GM12878 (cell line): ENCODE measurements at regions not wholly inside any gene's neighbourhood (a gene's known extent, or its start where the extent isn't known, plus 50 kb on each side); places are given as distances from the start of the nearest gene placed in this dataset.

Experiments
- ATAC-seq: fragments of 200-7000 bp; cut with Tn5 transposase; 3 replicates; pipeline ENCODE4 v1.9.1; 2020; ENCODE audit warnings: mild to moderate bottlenecking, moderate library complexity
- BruUV-seq: library from RNA; stranded (reverse); fragments of 400-500 nt; replicated peaks from 2 replicates; lab custom pipeline; 2021; lab: Mats Ljungman, UMichigan
- CTCF ChIA-PET: fragments of 300-600 bp; sonication (Branson Sonifier 250); formaldehyde crosslinking; extraction: SDS; loops from one replicate; lab custom pipeline; 2021; ENCODE audit warnings: inconsistent platforms; lab: Yijun Ruan, JAX
- POLR2A ChIA-PET: fragments of 350-600 bp; formaldehyde crosslinking; extraction: SDS; loops from one replicate; lab custom pipeline; 2021; ENCODE audit warnings: inconsistent platforms; lab: Charles Lee
- RAD21 ChIA-PET: fragments of 300-600 bp; sonication (Branson Sonifier 250); formaldehyde crosslinking; loops from one replicate; lab custom pipeline; 2023; ENCODE audit warnings: antibody characterized with exemption; ENCODE audit not compliant: unreplicated experiment; lab: Charles Lee
- SMC1A ChIA-PET: fragments of 300-600 bp; sonication (Branson Sonifier 250); formaldehyde crosslinking; loops from one replicate; lab custom pipeline; 2023; ENCODE audit not compliant: unreplicated experiment, uncharacterized antibody; lab: Charles Lee
- DNase-seq: peaks from one replicate; pipeline ENCODE4 v3.0.0-alpha.2; 2011; ENCODE audit warnings: low read depth, low spot score
- FAIRE-seq: peaks from 3 replicates; lab custom pipeline; 2011; peaks lifted over from hg19 to GRCh38; lab: Jason Lieb, UNC
- H2AFZ ChIP-seq: 2 replicates; pipeline ENCODE4 v1.6.0; 2011; ENCODE audit warnings: low read depth, low read length, control low read depth; ENCODE audit not compliant: control insufficient read depth
- H3K27ac ChIP-seq: 2 replicates; pipeline ENCODE4 v1.5.1; 2011; ENCODE audit warnings: control low read depth; ENCODE audit not compliant: control insufficient read depth, insufficient read depth
- H3K27me3 ChIP-seq, 2 experiments: replicated peaks in 1 of 2; 2 replicates each; pipeline versions ENCODE4 v1.6.0 to v1.6.1; 2011; ENCODE audit warnings: low read length in 1 of 2; ENCODE audit not compliant: control insufficient read depth in 2 of 2, insufficient read depth in 2 of 2
- H3K36me3 ChIP-seq, 2 experiments: 2 replicates each; pipeline ENCODE4 v1.5.1; 2011; ENCODE audit warnings: low read length in 1 of 2; ENCODE audit not compliant: control insufficient read depth in 2 of 2, insufficient read depth in 2 of 2
- H3K4me1 ChIP-seq: 2 replicates; pipeline ENCODE4 v1.6.1; 2011; ENCODE audit warnings: mild to moderate bottlenecking, low read length, moderate library complexity, mixed read lengths; ENCODE audit not compliant: control insufficient read depth, insufficient read depth
- H3K4me2 ChIP-seq: 2 replicates; pipeline ENCODE4 v1.6.0; 2011; ENCODE audit warnings: control low read depth; ENCODE audit not compliant: control insufficient read depth, insufficient read depth
- H3K4me3 ChIP-seq: fragments of 200-600 bp; sonication (generic); 2 replicates; pipeline ENCODE4 v1.5.1; 2016
- H3K79me2 ChIP-seq: 2 replicates; pipeline ENCODE4 v1.6.0; 2011; ENCODE audit warnings: low read length; ENCODE audit not compliant: control insufficient read depth, insufficient read depth
- H3K9ac ChIP-seq: 2 replicates; pipeline ENCODE4 v1.8.0; 2011; ENCODE audit warnings: low read length, control low read depth, mixed read lengths; ENCODE audit not compliant: control insufficient read depth, insufficient read depth
- H3K9me3 ChIP-seq: replicated peaks from 3 replicates; pipeline ENCODE4 v1.5.1; 2011; ENCODE audit warnings: mild to moderate bottlenecking, low read length; ENCODE audit not compliant: control insufficient read depth, insufficient read depth
- H4K20me1 ChIP-seq: 2 replicates; pipeline ENCODE4 v1.6.0; 2011; ENCODE audit not compliant: control insufficient read depth, insufficient read depth
- DPF2 ChIP-seq: fragments of 450-650 bp; IDR thresholded peaks from 2 replicates; pipeline ENCODE4 v1.6.1; 2017; ENCODE audit warnings: mild to moderate bottlenecking
- FOXM1 ChIP-seq: IDR thresholded peaks from 2 replicates; pipeline ENCODE4 v1.6.1; 2012; ENCODE audit warnings: low read depth, mild to moderate bottlenecking, inconsistent platforms, low read length, moderate library complexity
- IKZF2 ChIP-seq, 2 experiments: fragments of 450-650 bp; IDR thresholded peaks; 2 replicates each; pipeline ENCODE4 v1.6.1; 2017; ENCODE audit warnings: mild to moderate bottlenecking in 2 of 2, moderate library complexity in 2 of 2
- MEF2B ChIP-seq: fragments of 450-650 bp; IDR thresholded peaks from 2 replicates; pipeline ENCODE4 v1.6.1; 2018; ENCODE audit warnings: mild to moderate bottlenecking, moderate library complexity; ENCODE audit not compliant: partially characterized antibody, poor library complexity, severe bottlenecking
- MTA2 ChIP-seq: fragments of 450-650 bp; IDR thresholded peaks from 2 replicates; pipeline ENCODE4 v1.6.1; 2016; ENCODE audit warnings: low read depth, mild to moderate bottlenecking, moderate library complexity
- MYC ChIP-seq: IDR thresholded peaks from 2 replicates; pipeline ENCODE4 v1.6.1; 2011; ENCODE audit warnings: mild to moderate bottlenecking, low read length, moderate library complexity, inconsistent platforms; ENCODE audit not compliant: insufficient read depth, insufficient replicate concordance, insufficient read length, severe bottlenecking
- NBN ChIP-seq: fragments of 450-650 bp; IDR thresholded peaks from 2 replicates; pipeline ENCODE4 v1.6.1; 2016
- NFYA ChIP-seq: IDR thresholded peaks from 2 replicates; pipeline ENCODE4 v1.6.1; 2011; ENCODE audit warnings: low read depth, mild to moderate bottlenecking, low read length, improper control_type of control experiment, borderline replicate concordance
- NFYB ChIP-seq: IDR thresholded peaks from 2 replicates; pipeline ENCODE4 v1.6.1; 2011; ENCODE audit warnings: low read depth, mild to moderate bottlenecking, low read length, improper control_type of control experiment, moderate library complexity; ENCODE audit not compliant: insufficient read depth
- SIN3A ChIP-seq: IDR thresholded peaks from 2 replicates; pipeline ENCODE4 v1.6.1; 2012; ENCODE audit warnings: low read depth, low read length, improper control_type of control experiment
- SMC3 ChIP-seq: IDR thresholded peaks from 2 replicates; pipeline ENCODE4 v1.6.1; 2011; ENCODE audit warnings: low read length, improper control_type of control experiment, borderline replicate concordance
- STAT3 ChIP-seq: IDR thresholded peaks from 2 replicates; pipeline ENCODE4 v1.6.1; 2011; ENCODE audit warnings: low read depth, low read length, improper control_type of control experiment
- TAF1 ChIP-seq: IDR thresholded peaks from 2 replicates; pipeline ENCODE4 v1.6.1; 2011; ENCODE audit warnings: mild to moderate bottlenecking, low read depth, low read length, borderline replicate concordance
- TCF7 ChIP-seq: IDR thresholded peaks from 2 replicates; pipeline ENCODE4 v1.6.1; 2014; ENCODE audit warnings: antibody characterized with exemption, borderline replicate concordance
- YBX1 ChIP-seq: fragments of 450-650 bp; IDR thresholded peaks from 2 replicates; pipeline ENCODE4 v1.6.1; 2016; ENCODE audit warnings: antibody characterized with exemption
- WGBS: methylation state at CpG from one replicate; pipeline ENCODE4 v1.1.6; 2016; ENCODE audit warnings: low lambda C conversion rate; ENCODE audit not compliant: insufficient replicate concordance, insufficient coverage; ENCODE audit errors: missing lambda C conversion rate; 5-methylcytosine and 5-hydroxymethylcytosine counted together
- in situ Hi-C: fragments of 300-500 bp; cut with MboI; formaldehyde crosslinking; loops from 9 replicates; pipeline ENCODE4 v1.14.3; 2018; ENCODE audit warnings: mixed read lengths
- intact Hi-C: fragments of 100-400 bp; cut with micrococcal nuclease; formaldehyde crosslinking; loops from one replicate; pipeline ENCODE4 v1.14.2; 2022; ENCODE audit not compliant: unreplicated experiment
- TF ChIP-seq, protein P1 (sequence below): fragments of 450-650 bp; formaldehyde crosslinking; IDR thresholded peaks from 2 replicates; pipeline ENCODE4 v1.5.0; 2022; ENCODE audit warnings: mild to moderate bottlenecking, missing genetic modification characterization
- TF ChIP-seq, protein P2 (sequence below): fragments of 450-650 bp; formaldehyde crosslinking; IDR thresholded peaks from 2 replicates; pipeline ENCODE4 v1.4.0; 2022; ENCODE audit warnings: mild to moderate bottlenecking, moderate library complexity
- TF ChIP-seq, protein P3 (sequence below): fragments of 450-650 bp; IDR thresholded peaks from 2 replicates; pipeline ENCODE4 v1.6.1; 2014; ENCODE audit warnings: mild to moderate bottlenecking

DNA sequence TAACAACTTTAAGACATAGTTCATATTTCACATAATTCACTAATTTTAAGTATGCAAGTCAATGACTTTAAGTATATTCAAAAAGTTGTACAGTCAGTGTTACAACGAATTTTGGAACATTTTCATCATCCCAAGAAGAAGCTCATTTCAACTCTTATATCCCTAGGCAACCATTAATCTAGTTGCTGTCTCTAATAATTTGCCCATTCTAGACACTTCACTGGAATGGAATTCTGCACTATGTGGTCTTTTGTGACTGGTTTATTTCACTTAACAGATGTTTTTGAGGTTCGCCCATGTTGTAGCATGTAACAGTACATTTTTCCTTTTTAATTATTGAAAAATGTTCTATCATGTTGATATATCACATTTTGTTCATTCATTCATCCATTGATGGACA, 104.2 kb upstream of the SPRED1 start:
- Histone ChIP-seq H4K20me1 (no peaks in the 10 kb centered on the region), H3K27ac (no peak overlapping the region), H3K36me3 (no peaks in the 10 kb centered on the region), H3K4me3 (no peak overlapping the region), H3K9ac (no peak overlapping the region), H2AFZ (no peak overlapping the region), H3K79me2 (no peaks in the 10 kb centered on the region), H3K4me1 (no peaks in the 10 kb centered on the region), H3K27me3 (no peaks in the 10 kb centered on the region), H3K4me2 (no peak overlapping the region), H3K9me3 (peaks cover 4% of the 10 kb centered on the region; the same call in 2 of the 3 replicates)
- ChIA-PET RAD21 (interaction anchor here (1.4 kb wide), 1 partner anchor 63 kb away, joined by 7 read pairs; no protein-coding TSS in a partner anchor), POLR2A (interaction anchor here (1.8 kb wide), 1 partner anchor 17 kb away, joined by 4 read pairs; no protein-coding TSS in a partner anchor), SMC1A (interaction anchor here (0.9 to 2.4 kb wide), 8 partner anchors 13 to 145 kb away, joined by 3 to 8 read pairs (median 4); no protein-coding TSS in a partner anchor), CTCF (interaction anchor here (1.5 kb wide), 1 partner anchor 18 kb away, joined by 5 read pairs; no protein-coding TSS in a partner anchor)
- DNase-seq, result no peak
- 34% methylated on average over 2 of the region's 2 CpGs for WGBS
- no TSS peak for BruUV-seq
- in situ Hi-C loops, result no loop called here
- ATAC-seq, result no peak
- intact Hi-C loops, result no loop called here
- no peak for FAIRE-seq
- TF ChIP-seq IKZF2 (IDR thresholded peaks at IDR 0.05), result no peak
- TF ChIP-seq NBN, result no peak
- TF ChIP-seq DPF2, result no peak
- TF ChIP-seq MEF2B, result no peak
- TF ChIP-seq NFYB, result no peak
- TF ChIP-seq TCF7, result no peak
- TF ChIP-seq, protein P1, sequence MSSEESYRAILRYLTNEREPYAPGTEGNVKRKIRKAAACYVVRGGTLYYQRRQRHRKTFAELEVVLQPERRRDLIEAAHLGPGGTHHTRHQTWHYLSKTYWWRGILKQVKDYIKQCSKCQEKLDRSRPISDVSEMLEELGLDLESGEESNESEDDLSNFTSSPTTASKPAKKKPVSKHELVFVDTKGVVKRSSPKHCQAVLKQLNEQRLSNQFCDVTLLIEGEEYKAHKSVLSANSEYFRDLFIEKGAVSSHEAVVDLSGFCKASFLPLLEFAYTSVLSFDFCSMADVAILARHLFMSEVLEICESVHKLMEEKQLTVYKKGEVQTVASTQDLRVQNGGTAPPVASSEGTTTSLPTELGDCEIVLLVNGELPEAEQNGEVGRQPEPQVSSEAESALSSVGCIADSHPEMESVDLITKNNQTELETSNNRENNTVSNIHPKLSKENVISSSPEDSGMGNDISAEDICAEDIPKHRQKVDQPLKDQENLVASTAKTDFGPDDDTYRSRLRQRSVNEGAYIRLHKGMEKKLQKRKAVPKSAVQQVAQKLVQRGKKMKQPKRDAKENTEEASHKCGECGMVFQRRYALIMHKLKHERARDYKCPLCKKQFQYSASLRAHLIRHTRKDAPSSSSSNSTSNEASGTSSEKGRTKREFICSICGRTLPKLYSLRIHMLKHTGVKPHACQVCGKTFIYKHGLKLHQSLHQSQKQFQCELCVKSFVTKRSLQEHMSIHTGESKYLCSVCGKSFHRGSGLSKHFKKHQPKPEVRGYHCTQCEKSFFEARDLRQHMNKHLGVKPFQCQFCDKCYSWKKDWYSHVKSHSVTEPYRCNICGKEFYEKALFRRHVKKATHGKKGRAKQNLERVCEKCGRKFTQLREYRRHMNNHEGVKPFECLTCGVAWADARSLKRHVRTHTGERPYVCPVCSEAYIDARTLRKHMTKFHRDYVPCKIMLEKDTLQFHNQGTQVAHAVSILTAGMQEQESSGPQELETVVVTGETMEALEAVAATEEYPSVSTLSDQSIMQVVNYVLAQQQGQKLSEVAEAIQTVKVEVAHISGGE (CRISPR knock-in tag), result no peak
- no peak for TF ChIP-seq MTA2
- no peak for TF ChIP-seq MYC
- no peak for TF ChIP-seq FOXM1
- TF ChIP-seq YBX1, result no peak
- TF ChIP-seq TAF1, result no peak
- no peak for TF ChIP-seq NFYA
- no peak for TF ChIP-seq STAT3
- TF ChIP-seq, protein P2, sequence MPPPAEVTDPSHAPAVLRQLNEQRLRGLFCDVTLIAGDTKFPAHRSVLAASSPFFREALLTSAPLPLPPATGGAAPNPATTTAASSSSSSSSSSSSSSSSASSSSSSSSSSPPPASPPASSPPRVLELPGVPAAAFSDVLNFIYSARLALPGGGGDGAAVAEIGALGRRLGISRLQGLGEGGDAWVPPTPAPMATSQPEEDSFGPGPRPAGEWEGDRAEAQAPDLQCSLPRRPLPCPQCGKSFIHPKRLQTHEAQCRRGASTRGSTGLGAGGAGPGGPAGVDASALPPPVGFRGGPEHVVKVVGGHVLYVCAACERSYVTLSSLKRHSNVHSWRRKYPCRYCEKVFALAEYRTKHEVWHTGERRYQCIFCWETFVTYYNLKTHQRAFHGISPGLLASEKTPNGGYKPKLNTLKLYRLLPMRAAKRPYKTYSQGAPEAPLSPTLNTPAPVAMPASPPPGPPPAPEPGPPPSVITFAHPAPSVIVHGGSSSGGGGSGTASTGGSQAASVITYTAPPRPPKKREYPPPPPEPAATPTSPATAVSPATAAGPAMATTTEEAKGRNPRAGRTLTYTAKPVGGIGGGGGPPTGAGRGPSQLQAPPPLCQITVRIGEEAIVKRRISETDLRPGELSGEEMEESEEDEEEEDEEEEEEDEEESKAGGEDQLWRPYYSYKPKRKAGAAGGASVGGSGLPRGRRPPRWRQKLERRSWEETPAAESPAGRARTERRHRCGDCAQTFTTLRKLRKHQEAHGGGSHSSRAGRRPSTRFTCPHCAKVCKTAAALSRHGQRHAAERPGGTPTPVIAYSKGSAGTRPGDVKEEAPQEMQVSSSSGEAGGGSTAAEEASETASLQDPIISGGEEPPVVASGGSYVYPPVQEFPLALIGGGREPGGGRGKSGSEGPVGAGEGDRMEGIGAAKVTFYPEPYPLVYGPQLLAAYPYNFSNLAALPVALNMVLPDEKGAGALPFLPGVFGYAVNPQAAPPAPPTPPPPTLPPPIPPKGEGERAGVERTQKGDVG (CRISPR knock-in tag), result no peak
- TF ChIP-seq SMC3, result no peak
- no peak for TF ChIP-seq SIN3A
- TF ChIP-seq, protein P3, sequence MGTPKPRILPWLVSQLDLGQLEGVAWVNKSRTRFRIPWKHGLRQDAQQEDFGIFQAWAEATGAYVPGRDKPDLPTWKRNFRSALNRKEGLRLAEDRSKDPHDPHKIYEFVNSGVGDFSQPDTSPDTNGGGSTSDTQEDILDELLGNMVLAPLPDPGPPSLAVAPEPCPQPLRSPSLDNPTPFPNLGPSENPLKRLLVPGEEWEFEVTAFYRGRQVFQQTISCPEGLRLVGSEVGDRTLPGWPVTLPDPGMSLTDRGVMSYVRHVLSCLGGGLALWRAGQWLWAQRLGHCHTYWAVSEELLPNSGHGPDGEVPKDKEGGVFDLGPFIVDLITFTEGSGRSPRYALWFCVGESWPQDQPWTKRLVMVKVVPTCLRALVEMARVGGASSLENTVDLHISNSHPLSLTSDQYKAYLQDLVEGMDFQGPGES, result no peak
